ENCODE measurements at regions not wholly inside any gene's neighbourhood (a gene's known extent, or its start where the extent isn't known, plus 50 kb on each side); places are given as distances from the start of the nearest gene placed in this dataset.

GRCh38 chr10:3625959-3626751, 158.9 kb downstream of the KLF6 start:
- Histone ChIP-seq H3K4me1 (ENCODE audit: control insufficient read depth, insufficient read depth, low read length) (peaks cover 11% of the 10 kb centered on the region), H2BK20ac (ENCODE audit: low read depth, low read length) (peak overlapping the region; percentile 60; the same call in 1 of the 2 replicates), H4K91ac (ENCODE audit: insufficient read depth, low read depth, low read length) (peak overlapping the region; percentile 14; the same call in 1 of the 2 replicates), H2BK120ac (ENCODE audit: low read depth, low read length) (peak overlapping the region; percentile 80), H3K14ac (replicated peaks; ENCODE audit: low read depth, low read length) (peak overlapping the region; percentile 54; the same call in 1 of the 2 replicates), H3K4ac (ENCODE audit: low read depth, low read length) (peak overlapping the region; percentile 76), H2AFZ (replicated peaks; ENCODE audit: low read length, poor library complexity) (no peak overlapping the region), H3K9me1 (ENCODE audit: insufficient read depth, low read length) (peaks cover 9% of the 10 kb centered on the region; the same call in 1 of the 2 replicates), H3K4me3 (ENCODE audit: insufficient read depth, low read depth, low read length) (no peak overlapping the region), H3K79me1 (ENCODE audit: low read depth in 1 of 2, low read length in 2 of 2) (no peaks in the 10 kb centered on the region; a peak in 1 of 4 replicates), H2AK9ac (replicated peaks; ENCODE audit: low read depth, low read length, poor library complexity) (no peak overlapping the region), H3K36me3 (ENCODE audit: control insufficient read depth, insufficient read depth, low read length) (no peaks in the 10 kb centered on the region), H3K27ac (ENCODE audit: insufficient read depth, low read length) (peak overlapping the region; percentile 23; the same call in 1 of the 2 replicates), H2BK5ac (ENCODE audit: low read depth, low read length, poor library complexity, severe bottlenecking) (peak overlapping the region; percentile 64), H3K18ac (ENCODE audit: low read depth, low read length) (peak overlapping the region; percentile 67), H3K9me3 (ENCODE audit: control insufficient read depth, insufficient read depth, low read length) (no peaks in the 10 kb centered on the region), H3K27me3 (ENCODE audit: control insufficient read depth, insufficient read depth, low read length) (no peaks in the 10 kb centered on the region), H4K20me1 (ENCODE audit: insufficient read depth, low read length) (no peaks in the 10 kb centered on the region), H3K9ac (ENCODE audit: low read depth, low read length) (no peak overlapping the region), H3K56ac (ENCODE audit: extremely low read depth, insufficient read depth, low read length) (no peak overlapping the region), H4K5ac (ENCODE audit: low read depth, low read length) (peak overlapping the region; percentile 87), H3K4me2 (ENCODE audit: low read depth, low read length) (peak overlapping the region; percentile 48; the same call in 1 of the 2 replicates), H3K23ac (ENCODE audit: low read depth, low read length) (no peak overlapping the region), H4K8ac (ENCODE audit: low read depth in 2 of 2, low read length in 2 of 2) (0 out of 4 replicates have a peak overlapping the region, but pooled peaks of 1 of the 2 experiments have one; percentile 16), H2BK15ac (ENCODE audit: low read depth, low read length) (peak overlapping the region; percentile 55; the same call in 2 of the 3 replicates), H2AK5ac (ENCODE audit: low read depth, low read length) (peak overlapping the region; percentile 54)
- whole genome bisulfite sequencing, 2 experiments (ENCODE audit: extremely low coverage in 2 of 2, insufficient read length in 1 of 2): 42% methylated on average over 2 of the region's 11 CpGs; no CpG with 5 or more reads in 1 of the 2 experiments
- peak; percentile 84 for ATAC-seq (ENCODE audit: low read depth)
- intact Hi-C loops (cut with micrococcal nuclease) (loop anchor here (2.0 to 10.0 kb wide), 4 partner anchors 87 to 1139 kb away; no protein-coding TSS in a partner anchor), in situ Hi-C loops (cut with MboI; ENCODE audit: low sequenced_read_pairs) (loop anchor here (10.0 kb wide), 1 partner anchor 161 kb away; no protein-coding TSS in a partner anchor), dilution Hi-C loops (cut with HindIII; ENCODE audit: low sequenced_read_pairs, unreplicated experiment) (no loop called here)
- CTCF ChIA-PET: no interaction called here
- BruUV-seq (replicated peaks): no TSS peak
- POLR2A ChIA-PET (ENCODE audit: unreplicated experiment): no interaction called here
- peak; percentile 95 for DNase-seq
- no peak for TF ChIP-seq CHD1 (IDR thresholded peaks at IDR 0.05; ENCODE audit: low read depth, low read length)
- peak; percentile 80 for TF ChIP-seq FOS (IDR thresholded peaks at IDR 0.05; ENCODE audit: low read depth, low read length)
- no peak for TF ChIP-seq MAFK (IDR thresholded peaks at IDR 0.05; ENCODE audit: low read depth, low read length)
- no peak for TF ChIP-seq CTCF (conservative IDR thresholded peaks at IDR 0.05; ENCODE audit: low read depth, low read length)
- no peak for TF ChIP-seq RAD21 (IDR thresholded peaks at IDR 0.05; ENCODE audit: low read length)
- TF ChIP-seq RFX5 (IDR thresholded peaks at IDR 0.05; ENCODE audit: low read depth, low read length): no peak
- TF ChIP-seq MAZ (IDR thresholded peaks at IDR 0.05; ENCODE audit: borderline replicate concordance, low read depth, low read length): no peak
- TF ChIP-seq POLR2A (IDR thresholded peaks at IDR 0.05; ENCODE audit: low read depth, low read length): no peak
- no peak for TF ChIP-seq ELK1 (IDR thresholded peaks at IDR 0.05; ENCODE audit: borderline replicate concordance, low read depth, low read length)
- TF ChIP-seq USF2 (IDR thresholded peaks at IDR 0.05; ENCODE audit: low read depth, low read length): no peak
- peak; percentile 49 for TF ChIP-seq RCOR1 (IDR thresholded peaks at IDR 0.05; ENCODE audit: insufficient replicate concordance, low read length)
- TF ChIP-seq CEBPB (IDR thresholded peaks at IDR 0.05; ENCODE audit: low read depth, low read length): peak; percentile 91
- no peak for TF ChIP-seq MXI1 (IDR thresholded peaks at IDR 0.05; ENCODE audit: borderline replicate concordance, low read depth, low read length)
- TF ChIP-seq SMC3 (IDR thresholded peaks at IDR 0.05; ENCODE audit: low read depth, low read length): no peak
